SK-N-SH (cell line): ENCODE measurements at regions not wholly inside any gene's neighbourhood (a gene's known extent, or its start where the extent isn't known, plus 50 kb on each side); places are given as distances from the start of the nearest gene placed in this dataset.

ENCODE experiments used
- EP300 ChIP-seq, 2 experiments: IDR thresholded peaks; 2 replicates each; pipeline versions ENCODE4 v1.4.0 to v1.6.1; 2012; ENCODE audit warnings: borderline replicate concordance in 1 of 2, low read depth in 1 of 2, low read length in 1 of 2
- FOXJ3 ChIP-seq: sonication (generic); formaldehyde crosslinking; IDR thresholded peaks from 2 replicates; pipeline ENCODE4 v1.5.1; 2020; ENCODE audit warnings: mild to moderate bottlenecking, missing genetic modification reagents
- FOXM1 ChIP-seq: IDR thresholded peaks from 2 replicates; pipeline ENCODE4 v1.4.0; 2012; ENCODE audit warnings: low read depth, mild to moderate bottlenecking
- NFIC ChIP-seq: IDR thresholded peaks from 2 replicates; pipeline ENCODE4 v1.4.0; 2012; ENCODE audit warnings: borderline replicate concordance
- PBX3 ChIP-seq: IDR thresholded peaks from 2 replicates; pipeline ENCODE4; 2012
- REST ChIP-seq: IDR thresholded peaks from 2 replicates; pipeline ENCODE4 v1.6.1; 2012; ENCODE audit warnings: mild to moderate bottlenecking, low read depth, low read length, moderate library complexity
- SIN3A ChIP-seq: IDR thresholded peaks from 2 replicates; pipeline ENCODE4 v1.6.1; 2012; ENCODE audit warnings: low read depth, mild to moderate bottlenecking, low read length, moderate library complexity, borderline replicate concordance
- SMC3 ChIP-seq: IDR thresholded peaks from 2 replicates; pipeline ENCODE4 v1.6.1; 2012; ENCODE audit warnings: low read depth, low read length, improper control_type of control experiment
- TAF1 ChIP-seq: IDR thresholded peaks from 2 replicates; pipeline ENCODE4 v1.6.1; 2012; ENCODE audit warnings: low read depth, mild to moderate bottlenecking, low read length, moderate library complexity, borderline replicate concordance
- TF ChIP-seq, protein P1 (sequence below): fragments of 200-600 bp; sonication (generic); IDR thresholded peaks from 2 replicates; pipeline ENCODE4 v1.6.1; 2017; ENCODE audit warnings: antibody characterized with exemption, mild to moderate bottlenecking, moderate library complexity
- TF ChIP-seq, protein P2 (sequence below): IDR thresholded peaks from 2 replicates; pipeline ENCODE4 v1.4.0; 2012; ENCODE audit warnings: low read depth

GRCh38 chr10:63718006-63718405 lies 196.8 kb downstream of the REEP3 start:
- TF ChIP-seq, protein P1, sequence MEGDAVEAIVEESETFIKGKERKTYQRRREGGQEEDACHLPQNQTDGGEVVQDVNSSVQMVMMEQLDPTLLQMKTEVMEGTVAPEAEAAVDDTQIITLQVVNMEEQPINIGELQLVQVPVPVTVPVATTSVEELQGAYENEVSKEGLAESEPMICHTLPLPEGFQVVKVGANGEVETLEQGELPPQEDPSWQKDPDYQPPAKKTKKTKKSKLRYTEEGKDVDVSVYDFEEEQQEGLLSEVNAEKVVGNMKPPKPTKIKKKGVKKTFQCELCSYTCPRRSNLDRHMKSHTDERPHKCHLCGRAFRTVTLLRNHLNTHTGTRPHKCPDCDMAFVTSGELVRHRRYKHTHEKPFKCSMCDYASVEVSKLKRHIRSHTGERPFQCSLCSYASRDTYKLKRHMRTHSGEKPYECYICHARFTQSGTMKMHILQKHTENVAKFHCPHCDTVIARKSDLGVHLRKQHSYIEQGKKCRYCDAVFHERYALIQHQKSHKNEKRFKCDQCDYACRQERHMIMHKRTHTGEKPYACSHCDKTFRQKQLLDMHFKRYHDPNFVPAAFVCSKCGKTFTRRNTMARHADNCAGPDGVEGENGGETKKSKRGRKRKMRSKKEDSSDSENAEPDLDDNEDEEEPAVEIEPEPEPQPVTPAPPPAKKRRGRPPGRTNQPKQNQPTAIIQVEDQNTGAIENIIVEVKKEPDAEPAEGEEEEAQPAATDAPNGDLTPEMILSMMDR, result no peak
- TF ChIP-seq SIN3A, result no peak
- no peak for TF ChIP-seq TAF1
- TF ChIP-seq NFIC, result no peak
- TF ChIP-seq REST, result no peak
- no peak for TF ChIP-seq PBX3
- TF ChIP-seq FOXM1, result no peak
- TF ChIP-seq EP300 (IDR thresholded peaks at IDR 0.05; ENCODE audit: borderline replicate concordance in 1 of 2, low read depth in 1 of 2, low read length in 1 of 2), result no peak
- TF ChIP-seq, protein P2, sequence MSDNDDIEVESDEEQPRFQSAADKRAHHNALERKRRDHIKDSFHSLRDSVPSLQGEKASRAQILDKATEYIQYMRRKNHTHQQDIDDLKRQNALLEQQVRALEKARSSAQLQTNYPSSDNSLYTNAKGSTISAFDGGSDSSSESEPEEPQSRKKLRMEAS, result no peak
- TF ChIP-seq FOXJ3 (CRISPR knock-in tag), result no peak
- TF ChIP-seq SMC3, result no peak
